ENCODE measurements at regions not wholly inside any gene's neighbourhood (a gene's known extent, or its start where the extent isn't known, plus 50 kb on each side); places are given as distances from the start of the nearest gene placed in this dataset.

GRCh38 chr21:29228306-29228705 is 70.4 kb upstream of the BACH1 start:
- DNase-seq: no peak

DNA sequence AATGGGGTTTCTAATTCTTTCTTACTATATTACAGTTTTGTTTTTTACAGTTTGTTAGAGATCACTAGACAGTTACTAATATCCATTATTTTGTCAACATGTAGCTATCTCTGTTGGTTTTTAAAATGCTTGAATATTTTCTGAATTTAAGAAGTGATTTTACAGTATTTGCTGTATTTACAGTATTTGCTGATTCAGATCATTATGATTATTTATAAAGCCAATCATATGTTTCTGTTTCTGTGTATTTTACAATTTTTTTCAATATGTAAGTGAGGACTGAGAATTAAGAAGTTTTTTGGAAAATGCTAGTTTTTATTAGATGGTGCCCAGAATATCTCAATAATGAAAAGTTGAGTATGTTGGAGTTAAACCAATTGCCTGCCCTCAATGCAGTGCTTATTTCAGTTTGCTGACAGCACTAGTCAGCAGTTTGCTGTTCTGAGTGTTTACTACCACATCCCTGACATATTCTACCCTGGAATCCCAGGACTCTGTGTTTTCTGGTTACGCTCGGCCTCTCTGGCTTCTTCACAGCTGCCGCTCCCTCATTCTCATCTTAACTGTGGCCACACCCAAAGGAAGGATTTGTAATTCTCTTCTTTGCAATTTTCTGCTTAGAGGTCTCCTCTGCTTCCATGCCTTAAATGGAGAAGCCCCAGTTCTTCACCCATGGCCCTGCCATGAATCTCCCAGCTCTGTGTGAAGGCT is 68.0 kb upstream of the BACH1 start:
- no peak for DNase-seq

- DNase-seq: no peak
Observed at GRCh38 chr21:29231756-29232529, 66.8 kb upstream of the BACH1 start.

DNA sequence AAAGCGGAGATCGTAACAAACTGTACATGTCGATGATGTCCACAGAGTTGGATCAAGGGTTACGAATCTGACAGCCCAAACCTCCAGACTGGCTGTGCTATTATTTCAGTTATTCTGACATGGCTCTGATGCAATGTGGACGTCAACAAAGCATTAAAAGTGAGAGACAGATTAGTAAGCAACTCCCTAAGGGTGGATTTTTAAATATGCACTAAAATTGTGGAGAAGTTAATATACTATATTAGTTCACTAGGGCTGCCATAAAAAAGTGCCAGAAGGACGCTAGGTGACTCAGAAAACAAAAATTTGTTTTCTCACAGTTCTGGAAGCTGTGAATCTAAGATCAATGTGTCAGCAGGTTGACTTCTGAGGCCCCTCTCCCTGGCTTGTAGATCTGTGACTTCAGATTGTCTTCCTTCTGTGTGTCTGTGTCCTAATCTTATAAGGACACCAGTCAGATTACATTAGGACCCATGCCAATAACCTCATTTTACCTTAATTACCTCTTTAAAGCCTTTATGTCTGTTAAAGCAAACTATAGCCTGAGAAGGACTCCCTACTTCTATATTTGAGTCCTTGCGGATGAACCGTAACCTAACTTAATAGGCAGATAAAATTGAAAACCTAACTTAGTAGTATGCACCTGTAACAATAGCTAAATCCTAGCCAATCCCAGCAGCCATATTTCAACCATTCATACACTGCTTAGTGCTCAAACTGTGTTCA is 66.0 kb upstream of the BACH1 start:
- DNase-seq: peak in 1 of 3 donors; percentile 60

DNA sequence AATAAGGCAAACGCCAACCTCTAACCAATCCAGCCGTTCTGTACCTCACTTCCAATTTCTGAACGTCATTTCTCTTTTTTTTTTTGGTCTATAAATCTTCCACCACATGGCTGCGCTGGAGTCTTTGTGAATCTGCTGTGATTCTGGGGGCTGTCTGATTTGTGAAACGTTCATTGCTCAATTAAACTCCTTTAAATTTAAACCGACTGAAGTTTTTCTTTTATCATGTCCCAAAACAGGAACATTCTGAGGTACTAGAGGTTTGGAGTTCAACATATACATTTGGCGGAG is 65.5 kb upstream of the BACH1 start:
- DNase-seq: no peak

GRCh38 chr21:29233611-29234540 is 64.8 kb upstream of the BACH1 start:
- no peak for DNase-seq

DNA sequence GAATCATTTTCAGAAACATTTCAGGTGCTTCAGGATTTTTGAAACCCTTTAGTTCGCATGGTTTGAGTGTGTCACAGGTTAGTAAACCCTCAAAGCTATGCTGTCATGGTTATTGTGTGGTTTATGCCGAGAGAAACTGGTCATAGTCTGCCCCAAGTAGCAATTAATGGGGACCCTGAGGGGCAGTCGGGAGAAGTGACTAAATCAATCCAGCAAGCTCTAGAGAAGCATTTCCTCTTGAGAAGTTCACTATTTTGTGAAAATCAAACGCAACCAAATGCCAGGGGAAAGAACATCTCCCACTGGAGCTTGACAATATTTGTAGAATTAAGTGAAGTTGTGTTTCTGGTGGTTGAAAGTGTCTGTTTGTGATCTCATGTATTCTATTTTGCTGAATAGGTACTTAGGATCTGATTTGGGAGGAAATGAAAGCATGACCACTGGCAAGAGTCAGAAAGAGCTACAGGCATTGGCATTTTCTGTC is 63.0 kb upstream of the BACH1 start:
- DNase-seq: peak in 1 of 3 donors; percentile 18

DNA sequence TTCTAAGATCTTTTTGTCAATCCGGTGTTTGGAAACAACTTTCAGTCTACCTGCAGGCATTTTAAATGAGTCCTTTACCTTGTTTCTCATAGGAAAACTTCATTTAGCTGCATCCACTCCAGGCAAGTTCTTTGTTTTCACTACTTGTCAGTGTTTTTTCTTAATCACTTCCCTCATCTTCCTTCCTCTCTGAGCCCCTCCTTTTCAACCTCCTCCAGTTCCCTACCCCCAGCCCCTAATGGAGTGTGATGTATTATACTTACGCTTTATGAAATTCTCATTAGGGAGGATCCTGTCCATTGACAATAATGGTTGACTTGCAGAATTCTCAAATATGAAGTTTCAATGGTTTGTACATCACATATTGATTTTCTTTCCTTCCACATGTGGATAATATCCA is 62.5 kb upstream of the BACH1 start:
- DNase-seq: no peak

DNA sequence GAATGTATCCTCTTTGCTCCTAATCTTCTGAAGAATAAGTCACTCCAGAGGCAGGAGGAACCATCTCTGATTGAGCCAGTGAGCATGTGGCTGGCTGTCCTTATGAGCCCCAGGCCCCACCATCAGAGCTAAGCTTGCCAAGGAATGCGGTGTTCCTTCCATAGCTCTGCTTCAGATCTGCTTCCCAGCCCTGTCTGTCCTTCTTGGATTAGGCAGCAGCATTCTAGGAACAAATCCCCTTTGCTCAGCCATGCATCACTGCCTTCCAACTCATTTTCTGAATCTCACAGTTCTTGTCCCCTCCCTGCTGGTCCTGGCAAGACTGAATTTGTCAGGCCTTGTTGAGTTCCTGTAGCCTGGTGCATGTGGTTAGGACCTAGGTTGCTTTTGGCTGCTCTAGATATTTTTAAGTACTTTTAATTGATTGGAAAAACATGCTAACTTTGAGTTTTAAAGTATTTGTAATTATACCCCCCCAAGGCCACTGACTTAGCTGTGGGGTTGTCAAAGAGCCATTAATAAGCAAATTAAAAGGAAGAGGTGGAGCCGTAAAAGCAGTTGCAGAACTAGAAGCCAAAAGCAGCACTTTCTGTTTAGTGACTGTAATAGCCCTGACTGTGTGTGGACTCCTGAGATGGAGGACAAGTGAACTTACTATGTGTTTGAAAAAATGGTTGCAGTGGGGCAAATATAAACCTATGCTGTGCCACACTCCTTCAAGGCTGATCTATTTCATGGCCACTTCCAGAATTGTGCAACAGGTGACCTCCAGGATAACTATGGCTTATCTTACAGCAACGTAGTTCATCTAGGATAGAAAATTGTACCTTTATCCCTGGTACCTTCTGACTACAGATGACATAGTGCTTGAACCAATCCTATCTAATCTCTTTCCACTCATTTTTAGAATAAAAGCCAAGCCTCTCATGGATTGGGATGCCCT is 61.3 kb upstream of the BACH1 start:
- DNase-seq: peak; percentile 59 to 86 (median 81)

- peak in 2 of 3 donors; percentile 42 to 47 for DNase-seq
Observed at GRCh38 chr21:29238053-29238966, 60.4 kb upstream of the BACH1 start.

GRCh38 chr21:29238967-29239290 is 59.8 kb upstream of the BACH1 start:
- DNase-seq: peak in 2 of 3 donors; percentile 34 to 50

- no peak for DNase-seq
Observed at GRCh38 chr21:29240136-29240535, 58.6 kb upstream of the BACH1 start.

DNA sequence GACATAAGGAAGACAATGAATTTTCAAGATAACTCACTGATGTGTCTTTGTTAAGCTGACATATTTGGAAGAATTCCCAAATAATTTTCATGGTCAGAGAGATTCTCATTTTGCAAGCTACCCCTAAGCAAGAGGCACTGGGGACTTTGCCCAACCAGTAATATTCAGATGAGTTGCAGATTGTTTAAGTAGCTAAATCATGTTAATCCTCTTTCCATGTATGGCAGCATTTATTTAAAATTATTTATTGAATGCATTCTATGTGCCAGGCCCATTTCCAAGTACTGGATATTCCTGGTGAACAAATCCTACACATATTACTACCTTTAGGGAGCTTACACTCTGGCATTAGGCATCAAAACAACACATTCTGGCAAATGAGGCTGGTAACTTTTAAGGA is 56.5 kb upstream of the BACH1 start:
- DNase-seq: no peak

- no peak for DNase-seq
Observed at GRCh38 chr21:29243188-29243587, 55.5 kb upstream of the BACH1 start.

DNA sequence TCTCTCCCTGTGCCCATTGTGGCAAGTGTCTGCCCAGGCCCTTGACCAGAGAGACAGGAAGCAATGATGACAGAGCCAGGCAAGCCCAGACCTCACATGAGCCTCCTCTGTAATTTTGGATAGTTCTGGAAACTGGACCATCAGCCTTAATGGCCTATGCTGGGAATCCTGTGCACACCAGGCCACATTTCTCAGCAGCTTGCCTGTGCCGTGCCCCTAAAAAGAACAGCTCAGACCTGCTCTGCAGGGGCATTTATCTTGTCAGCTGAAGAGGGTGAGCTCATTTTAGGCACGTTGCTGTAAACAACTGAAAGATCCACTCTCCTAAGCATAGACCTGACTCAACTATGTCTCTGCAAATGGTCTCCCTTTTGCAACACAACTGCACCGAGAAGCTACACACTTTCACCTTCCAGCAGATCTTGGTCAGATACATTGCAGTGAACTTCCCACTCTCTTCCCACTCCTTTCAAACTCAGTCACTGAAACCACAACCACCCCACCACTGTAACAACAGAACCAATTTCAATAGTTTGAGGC is 53.5 kb upstream of the BACH1 start:
- no peak for DNase-seq

GRCh38 chr21:29245863-29246262 is 52.9 kb upstream of the BACH1 start:
- DNase-seq: no peak

DNA sequence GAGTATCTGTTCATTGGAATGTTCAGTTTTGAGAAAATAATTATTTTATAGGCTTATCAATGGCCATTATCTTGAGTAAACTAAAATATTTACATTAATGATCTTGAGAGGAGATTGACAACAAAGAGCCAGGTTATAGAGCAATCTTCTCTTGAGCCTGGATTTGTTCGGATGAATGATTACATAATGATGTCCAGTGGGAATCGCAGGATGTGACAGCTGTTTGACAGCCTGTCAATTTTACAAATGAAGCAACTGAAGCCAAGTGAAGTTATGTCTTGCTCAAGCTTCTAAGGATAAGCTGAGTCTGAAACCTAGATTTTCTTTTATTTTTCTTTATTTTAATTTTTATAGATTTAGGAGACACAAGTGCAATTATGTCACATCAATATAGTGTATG is 52.1 kb upstream of the BACH1 start:
- no peak for DNase-seq

GRCh38 chr21:29248124-29248523 is 50.6 kb upstream of the BACH1 start:
- no peak for DNase-seq
